BLaER1 (cell line): ENCODE measurements at regions not wholly inside any gene's neighbourhood (a gene's known extent, or its start where the extent isn't known, plus 50 kb on each side); places are given as distances from the start of the nearest gene placed in this dataset.

Experiments
- H3K27ac ChIP-seq: shearing (Covaris generic); formaldehyde crosslinking; 2 replicates; pipeline ENCODE4 v1.8.1; 2022
- H3K27me3 ChIP-seq: shearing (Covaris generic); formaldehyde crosslinking; 2 replicates; pipeline ENCODE4 v1.8.1; 2022
- H3K36me3 ChIP-seq: shearing (Covaris generic); formaldehyde crosslinking; 2 replicates; pipeline ENCODE4 v1.8.1; 2022
- H3K4me1 ChIP-seq: shearing (Covaris generic); formaldehyde crosslinking; 2 replicates; pipeline ENCODE4 v1.8.1; 2022
- H3K4me2 ChIP-seq: shearing (Covaris generic); formaldehyde crosslinking; 2 replicates; pipeline ENCODE4 v1.8.1; 2022
- H3K4me3 ChIP-seq: shearing (Covaris generic); formaldehyde crosslinking; 2 replicates; pipeline ENCODE4 v1.8.1; 2022
- H3K9ac ChIP-seq: shearing (Covaris generic); formaldehyde crosslinking; 2 replicates; pipeline ENCODE4 v1.8.1; 2022
- H3K9me3 ChIP-seq: shearing (Covaris generic); formaldehyde crosslinking; 2 replicates; pipeline ENCODE4 v1.8.1; 2022
- H4K20me1 ChIP-seq: shearing (Covaris generic); formaldehyde crosslinking; 2 replicates; pipeline ENCODE4 v1.8.1; 2022
- Cebpa-rat ChIP-seq: shearing (Covaris generic); IDR thresholded peaks from 2 replicates; pipeline ENCODE4 v1.8.1; 2022

GRCh38 chr4:34676400-34676799 lies 1567.9 kb downstream of the ARAP2 start:
- no peak overlapping the region for H3K9ac ChIP-seq
- H3K27ac ChIP-seq: no peak overlapping the region
- no peak for TF ChIP-seq Cebpa-rat
- no peaks in the 10 kb centered on the region for H3K9me3 ChIP-seq
- no peaks in the 10 kb centered on the region for H4K20me1 ChIP-seq
- H3K36me3 ChIP-seq: no peaks in the 10 kb centered on the region
- no peaks in the 10 kb centered on the region for H3K27me3 ChIP-seq
- no peaks in the 10 kb centered on the region for H3K4me1 ChIP-seq
- no peak overlapping the region for H3K4me3 ChIP-seq
- no peak overlapping the region for H3K4me2 ChIP-seq

DNA sequence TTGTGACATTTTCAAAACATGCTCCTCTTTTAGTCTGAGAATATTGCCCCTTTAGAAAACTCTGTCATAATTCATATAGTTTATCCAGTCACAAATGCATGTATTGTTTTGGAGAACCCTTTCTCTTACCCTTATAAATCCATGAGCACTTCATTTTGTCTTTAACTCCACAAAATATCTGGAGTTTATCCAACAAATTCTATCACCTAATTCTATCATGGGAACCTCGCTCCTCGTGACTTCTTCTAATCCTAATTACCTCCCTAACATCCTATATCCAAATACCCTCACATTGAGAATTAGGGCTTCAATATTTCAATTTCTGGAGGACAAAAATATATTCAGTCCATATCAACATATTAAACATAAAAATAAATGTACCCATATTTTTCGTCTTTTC lies 1565.9 kb downstream of the ARAP2 start:
- H3K27ac ChIP-seq: no peak overlapping the region
- H3K27me3 ChIP-seq: no peaks in the 10 kb centered on the region
- no peak for TF ChIP-seq Cebpa-rat
- H4K20me1 ChIP-seq: no peaks in the 10 kb centered on the region
- H3K4me1 ChIP-seq: no peaks in the 10 kb centered on the region
- H3K4me2 ChIP-seq: no peak overlapping the region
- no peaks in the 10 kb centered on the region for H3K9me3 ChIP-seq
- no peaks in the 10 kb centered on the region for H3K36me3 ChIP-seq
- H3K9ac ChIP-seq: no peak overlapping the region
- H3K4me3 ChIP-seq: no peak overlapping the region

GRCh38 chr4:34679228-34679627 lies 1565.1 kb downstream of the ARAP2 start:
- no peak overlapping the region for H3K4me3 ChIP-seq
- H3K27me3 ChIP-seq: no peaks in the 10 kb centered on the region
- H3K27ac ChIP-seq: no peak overlapping the region
- H4K20me1 ChIP-seq: no peaks in the 10 kb centered on the region
- no peak overlapping the region for H3K4me2 ChIP-seq
- no peaks in the 10 kb centered on the region for H3K9me3 ChIP-seq
- H3K9ac ChIP-seq: no peak overlapping the region
- peak; percentile 75 for TF ChIP-seq Cebpa-rat
- no peaks in the 10 kb centered on the region for H3K4me1 ChIP-seq
- no peaks in the 10 kb centered on the region for H3K36me3 ChIP-seq

DNA sequence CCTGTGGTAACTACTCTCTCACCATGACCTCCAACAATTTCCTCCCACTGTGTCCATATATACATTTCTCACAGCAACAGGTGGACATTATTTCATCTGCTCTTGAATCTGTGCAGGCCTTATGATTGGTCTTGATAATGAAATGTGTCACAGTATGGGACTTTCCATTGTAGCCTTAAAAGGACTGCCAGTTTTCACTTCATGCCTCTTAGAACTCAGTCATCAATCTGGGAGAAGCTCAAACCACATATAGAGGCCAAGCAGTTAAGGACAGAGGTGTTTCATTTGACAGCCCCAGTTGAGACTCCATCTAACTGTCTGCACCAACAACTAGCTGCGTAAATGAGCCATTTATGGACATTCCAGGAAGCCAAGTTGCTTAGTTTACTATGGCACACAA lies 1534.8 kb downstream of the ARAP2 start:
- no peaks in the 10 kb centered on the region for H3K36me3 ChIP-seq
- no peaks in the 10 kb centered on the region for H3K27me3 ChIP-seq
- H3K4me1 ChIP-seq: no peaks in the 10 kb centered on the region
- H3K4me2 ChIP-seq: no peak overlapping the region
- no peak overlapping the region for H3K4me3 ChIP-seq
- H3K27ac ChIP-seq: no peak overlapping the region
- no peak overlapping the region for H3K9ac ChIP-seq
- no peaks in the 10 kb centered on the region for H3K9me3 ChIP-seq
- TF ChIP-seq Cebpa-rat: no peak
- H4K20me1 ChIP-seq: no peaks in the 10 kb centered on the region

- Histone ChIP-seq H3K36me3 (no peaks in the 10 kb centered on the region), H3K4me1 (peaks cover 10% of the 10 kb centered on the region), H3K4me2 (no peak overlapping the region), H3K4me3 (no peak overlapping the region), H3K9ac (no peak overlapping the region), H3K27ac (no peak overlapping the region), H3K9me3 (no peaks in the 10 kb centered on the region), H4K20me1 (no peaks in the 10 kb centered on the region), H3K27me3 (no peaks in the 10 kb centered on the region)
- TF ChIP-seq Cebpa-rat: no peak
These were observed 1525.6 kb downstream of the ARAP2 start for GRCh38 chr4:34718576-34719245.

DNA sequence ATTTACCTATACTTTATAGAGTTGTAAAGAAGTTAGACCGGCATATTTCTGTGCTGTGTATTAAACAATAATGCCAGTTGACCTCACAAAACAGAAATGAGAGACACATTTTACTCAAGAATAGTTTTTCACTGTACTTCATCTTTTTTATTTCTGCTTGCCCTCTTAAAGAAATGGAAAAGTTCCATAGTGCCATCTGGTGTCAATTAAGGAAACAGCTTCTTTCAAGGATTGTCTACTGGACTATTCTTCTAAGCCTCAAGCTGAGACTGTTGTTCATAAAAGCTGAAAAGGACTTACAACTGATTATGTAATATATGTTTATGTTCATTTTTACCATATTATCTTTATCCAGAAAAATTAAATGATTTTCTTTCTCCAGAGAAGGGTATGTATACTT lies 1523.7 kb downstream of the ARAP2 start:
- no peak overlapping the region for H3K27ac ChIP-seq
- H3K4me3 ChIP-seq: no peak overlapping the region
- no peak overlapping the region for H3K9ac ChIP-seq
- H3K4me2 ChIP-seq: no peak overlapping the region
- no peaks in the 10 kb centered on the region for H3K9me3 ChIP-seq
- H3K4me1 ChIP-seq: peaks cover 11% of the 10 kb centered on the region
- no peaks in the 10 kb centered on the region for H3K27me3 ChIP-seq
- TF ChIP-seq Cebpa-rat: no peak
- no peaks in the 10 kb centered on the region for H3K36me3 ChIP-seq
- H4K20me1 ChIP-seq: no peaks in the 10 kb centered on the region

DNA sequence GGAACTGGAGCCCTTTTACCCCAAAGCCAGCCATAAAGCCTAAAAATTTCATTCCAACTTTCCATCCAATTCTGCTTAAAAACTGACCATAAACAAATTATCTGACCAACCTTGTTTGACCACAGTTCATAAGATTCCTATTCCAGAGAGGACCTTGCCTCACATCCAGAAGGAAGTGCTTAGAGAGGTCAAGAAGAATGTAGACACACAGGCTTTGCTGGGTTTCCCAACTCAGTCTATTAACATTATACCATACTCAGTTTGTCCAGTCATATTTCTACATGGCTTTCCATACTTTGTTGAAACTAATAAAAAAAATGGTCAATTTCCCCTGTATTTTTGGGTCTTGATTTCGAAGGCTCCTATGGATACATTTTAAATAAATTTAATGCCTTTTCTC lies 1522.5 kb downstream of the ARAP2 start:
- H3K4me3 ChIP-seq: no peak overlapping the region
- no peaks in the 10 kb centered on the region for H3K36me3 ChIP-seq
- H3K27ac ChIP-seq: no peak overlapping the region
- H3K4me1 ChIP-seq: peaks cover 11% of the 10 kb centered on the region
- no peaks in the 10 kb centered on the region for H3K27me3 ChIP-seq
- no peak for TF ChIP-seq Cebpa-rat
- no peaks in the 10 kb centered on the region for H3K9me3 ChIP-seq
- H4K20me1 ChIP-seq: no peaks in the 10 kb centered on the region
- H3K4me2 ChIP-seq: no peak overlapping the region
- H3K9ac ChIP-seq: no peak overlapping the region

DNA sequence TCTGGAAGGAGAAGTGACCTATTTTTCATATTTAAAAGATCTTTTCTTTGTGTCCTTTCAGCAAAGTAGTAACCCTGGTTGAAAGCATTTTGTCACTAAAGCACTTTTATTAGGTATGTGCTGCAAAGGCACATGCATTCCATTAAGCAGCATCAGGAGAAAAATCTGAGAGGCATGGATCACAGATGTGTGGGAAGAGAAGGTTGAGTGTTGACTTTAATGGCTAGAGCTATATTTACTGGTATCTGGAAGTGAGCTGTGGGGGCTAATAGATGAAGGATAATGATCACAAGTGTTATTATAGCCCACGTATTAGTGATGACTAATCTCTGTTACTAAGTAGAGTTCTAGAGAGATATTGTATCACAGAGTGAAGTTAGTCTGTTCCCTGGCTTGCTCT lies 1520.7 kb downstream of the ARAP2 start:
- Histone ChIP-seq H4K20me1 (no peaks in the 10 kb centered on the region), H3K27me3 (no peaks in the 10 kb centered on the region), H3K4me1 (peaks cover 11% of the 10 kb centered on the region), H3K27ac (no peak overlapping the region), H3K4me3 (no peak overlapping the region), H3K4me2 (peak overlapping the region; percentile 43), H3K9me3 (no peaks in the 10 kb centered on the region), H3K9ac (no peak overlapping the region), H3K36me3 (no peaks in the 10 kb centered on the region)
- TF ChIP-seq Cebpa-rat: no peak

- Histone ChIP-seq H3K4me2 (no peak overlapping the region), H3K27ac (no peak overlapping the region), H3K9ac (no peak overlapping the region), H4K20me1 (no peaks in the 10 kb centered on the region), H3K36me3 (no peaks in the 10 kb centered on the region), H3K27me3 (no peaks in the 10 kb centered on the region), H3K4me3 (no peak overlapping the region), H3K4me1 (peaks cover 11% of the 10 kb centered on the region), H3K9me3 (no peaks in the 10 kb centered on the region)
- TF ChIP-seq Cebpa-rat: no peak
These were observed 1519.8 kb downstream of the ARAP2 start for GRCh38 chr4:34724491-34724890.

DNA sequence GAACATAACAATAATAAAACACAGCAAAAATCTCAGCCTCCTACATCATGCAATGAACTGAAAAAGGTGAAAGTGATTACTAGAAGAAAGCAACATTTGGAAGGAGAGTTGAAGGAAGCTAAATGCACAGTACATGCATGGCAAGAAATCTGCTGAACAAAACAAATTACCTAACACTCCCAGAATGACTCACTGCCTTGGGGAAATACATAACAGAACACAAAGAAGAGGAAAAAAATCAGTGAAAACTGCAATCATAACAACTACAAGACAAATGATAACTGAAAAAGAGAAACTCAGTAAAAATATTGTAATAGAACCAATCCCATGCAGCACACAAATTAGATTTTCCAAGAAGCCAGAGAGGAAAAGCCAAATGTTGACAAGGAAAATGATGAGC lies 1513.2 kb downstream of the ARAP2 start:
- no peak overlapping the region for H3K4me2 ChIP-seq
- TF ChIP-seq Cebpa-rat: no peak

More for the DNA sequence above, 1513.2 kb downstream of the ARAP2 start:
- Histone ChIP-seq H3K27ac (no peak overlapping the region), H3K4me3 (no peak overlapping the region), H3K36me3 (no peaks in the 10 kb centered on the region), H3K4me1 (no peaks in the 10 kb centered on the region), H3K27me3 (no peaks in the 10 kb centered on the region), H3K9ac (no peak overlapping the region), H3K9me3 (no peaks in the 10 kb centered on the region), H4K20me1 (no peaks in the 10 kb centered on the region)
